SH-SY5Y (cell line): ENCODE measurements at regions not wholly inside any gene's neighbourhood (a gene's known extent, or its start where the extent isn't known, plus 50 kb on each side); places are given as distances from the start of the nearest gene placed in this dataset.

ENCODE experiments used
- GATA2 ChIP-seq: IDR thresholded peaks from 2 replicates; pipeline ENCODE4 v1.6.1; 2011; ENCODE audit warnings: mild to moderate bottlenecking, low read depth, low read length
- GATA3 ChIP-seq: IDR thresholded peaks from 2 replicates; pipeline ENCODE4 v1.6.1; 2011; ENCODE audit warnings: low read depth, mild to moderate bottlenecking, low read length, moderate library complexity

DNA sequence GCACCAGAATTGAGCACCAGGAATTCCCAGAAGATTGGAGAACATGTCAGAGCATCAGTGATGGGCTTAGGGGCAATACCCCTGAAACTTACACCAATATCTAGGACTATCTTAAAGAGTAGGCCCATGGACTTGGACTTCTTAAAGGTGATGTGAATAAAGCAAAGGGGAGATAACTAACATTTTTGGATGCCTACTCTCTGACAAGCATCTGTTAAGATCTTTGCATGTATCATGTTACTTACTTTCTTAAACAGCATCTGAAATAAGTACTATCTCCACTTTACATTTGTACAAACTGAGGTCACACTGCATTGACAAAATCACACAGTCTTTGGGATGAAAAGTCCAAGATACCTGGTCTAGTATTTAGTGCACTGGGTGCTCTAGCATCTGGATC lies 258.6 kb upstream of the ARSJ start:
- no peak for TF ChIP-seq GATA2
- TF ChIP-seq GATA3: no peak

DNA sequence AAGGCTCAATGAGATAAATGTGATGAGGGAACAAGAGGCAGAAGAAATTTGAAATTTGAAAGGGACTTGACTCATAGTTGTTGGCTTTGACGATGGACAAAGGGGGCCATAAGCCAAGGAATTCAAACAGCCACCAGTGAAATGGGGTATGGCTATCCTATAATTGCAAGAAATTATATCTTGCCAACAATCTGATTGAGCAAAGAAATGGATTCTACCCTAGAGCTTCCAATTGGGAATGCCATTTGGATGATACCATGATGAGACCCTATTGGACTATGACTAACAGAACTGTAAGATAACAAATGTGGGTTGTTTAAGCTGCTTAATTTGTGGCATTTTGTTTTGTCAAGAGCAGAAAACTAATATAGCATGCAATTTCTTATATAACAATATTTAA lies 270.1 kb upstream of the ARSJ start:
- no peak for TF ChIP-seq GATA2
- TF ChIP-seq GATA3: no peak

DNA sequence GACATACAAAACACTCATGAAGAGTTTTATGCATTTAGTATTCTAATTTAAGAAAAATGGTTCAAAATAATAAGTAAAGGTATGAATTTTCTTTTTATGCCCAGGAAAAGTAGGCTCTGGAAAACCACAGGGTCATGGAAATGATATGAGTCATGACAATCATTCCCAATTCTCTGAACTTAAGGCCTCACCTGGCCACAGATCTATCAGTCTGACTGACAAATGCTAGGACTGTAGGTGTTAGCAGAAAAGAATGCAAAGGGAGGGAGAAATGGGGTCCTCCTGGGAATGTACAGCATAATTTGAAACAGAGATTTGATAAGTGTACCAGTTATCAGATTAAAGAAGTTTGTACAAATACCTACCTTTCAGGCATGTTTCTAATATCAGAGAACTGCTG lies 270.5 kb upstream of the ARSJ start:
- TF ChIP-seq GATA2: no peak
- no peak for TF ChIP-seq GATA3

DNA sequence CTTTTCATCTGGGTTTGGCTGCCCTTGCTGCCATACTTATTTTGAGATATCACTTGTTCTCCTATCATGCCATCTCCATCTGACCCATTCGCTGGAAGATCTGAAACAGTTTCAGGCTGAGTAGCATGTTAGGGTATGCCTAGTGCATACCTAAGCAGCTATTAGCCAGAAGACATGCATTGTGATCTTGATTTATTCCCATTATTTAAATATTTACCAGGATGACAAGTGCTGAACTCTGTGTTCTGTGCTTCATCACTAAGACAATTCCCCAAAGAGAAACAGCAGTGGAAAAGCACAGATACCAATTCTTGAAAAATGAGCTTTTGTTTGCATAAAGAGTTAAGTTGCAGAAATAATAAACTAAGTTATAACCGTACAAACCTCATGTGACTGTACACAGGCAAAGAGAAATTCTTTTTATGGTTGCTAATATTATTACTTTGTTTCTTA lies 271.0 kb upstream of the ARSJ start:
- TF ChIP-seq GATA2 (no peak), GATA3 (no peak)

DNA sequence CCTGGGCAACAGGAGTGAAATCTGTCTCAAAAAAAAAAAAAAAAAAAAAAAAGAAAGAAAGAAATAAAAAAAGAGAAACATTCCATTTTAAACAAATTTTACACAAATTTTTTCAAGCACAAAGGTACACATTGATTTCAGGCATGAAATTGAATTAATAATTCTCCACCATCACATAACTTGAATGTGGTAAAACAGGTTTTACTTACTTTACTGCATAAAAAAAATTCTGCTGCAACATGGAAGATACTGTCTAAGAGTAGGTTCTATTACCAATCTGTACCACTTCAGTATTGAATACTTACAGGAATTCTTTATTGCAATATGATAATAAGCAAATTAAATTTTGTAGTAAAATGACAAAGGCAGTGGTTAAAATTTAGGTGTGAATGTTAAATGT lies 271.6 kb upstream of the ARSJ start:
- TF ChIP-seq GATA3 (no peak), GATA2 (no peak)

DNA sequence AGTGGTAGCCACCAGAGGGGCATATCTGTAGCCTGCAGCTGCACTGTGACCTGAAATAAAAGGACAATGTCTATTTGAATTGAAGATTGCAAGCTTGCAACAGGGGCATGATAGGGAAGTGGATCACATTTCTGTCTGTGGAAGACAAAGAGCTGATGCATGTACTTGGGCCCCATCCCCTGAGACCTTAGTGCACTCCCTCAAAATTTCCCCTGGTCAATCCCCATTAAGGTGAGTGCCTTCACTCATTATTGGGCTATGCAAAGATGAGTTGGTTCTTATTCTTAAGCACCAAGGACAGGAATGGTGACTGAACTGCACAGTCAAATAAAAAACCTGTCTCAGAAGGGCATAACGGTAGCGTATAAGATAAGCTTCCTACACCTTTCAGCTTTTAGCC lies 273.1 kb upstream of the ARSJ start:
- no peak for TF ChIP-seq GATA3
- TF ChIP-seq GATA2: no peak

DNA sequence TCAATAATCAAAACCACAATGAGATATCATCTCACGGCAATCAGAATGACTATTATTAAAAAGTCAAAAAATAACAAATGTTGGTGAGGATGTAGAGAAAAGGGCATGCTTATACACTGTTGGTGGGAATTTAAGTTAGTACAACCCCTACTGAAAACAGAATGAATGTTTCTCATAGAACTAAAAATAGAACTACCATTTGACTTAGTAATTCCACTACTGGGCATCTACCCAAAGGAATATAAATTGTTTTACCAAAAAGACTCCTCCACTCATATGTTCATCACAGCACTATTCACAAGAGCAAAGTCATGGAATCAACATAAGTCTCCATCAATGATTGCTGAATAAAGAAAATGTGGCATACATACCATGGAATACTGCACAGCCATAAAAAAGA lies 278.1 kb upstream of the ARSJ start:
- no peak for TF ChIP-seq GATA3
- TF ChIP-seq GATA2: no peak

DNA sequence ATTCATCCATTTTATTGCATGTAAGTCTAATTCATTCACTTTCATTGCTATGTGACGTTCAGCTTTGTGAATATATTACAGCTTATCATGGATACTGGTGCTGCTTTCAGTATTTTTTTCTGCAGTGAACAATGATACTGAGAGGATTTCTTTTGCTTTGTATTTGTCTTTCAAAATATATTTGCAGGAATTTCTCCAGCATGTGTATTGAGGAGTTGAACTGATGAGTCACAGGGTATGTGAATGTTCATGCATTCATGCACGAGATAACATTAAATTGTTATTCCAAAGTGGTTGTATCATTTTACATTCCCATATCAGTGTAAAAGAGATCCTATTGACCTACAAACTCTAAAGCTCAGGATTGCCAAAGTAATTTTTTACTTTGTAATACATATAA lies 283.8 kb upstream of the ARSJ start:
- no peak for TF ChIP-seq GATA3
- no peak for TF ChIP-seq GATA2

DNA sequence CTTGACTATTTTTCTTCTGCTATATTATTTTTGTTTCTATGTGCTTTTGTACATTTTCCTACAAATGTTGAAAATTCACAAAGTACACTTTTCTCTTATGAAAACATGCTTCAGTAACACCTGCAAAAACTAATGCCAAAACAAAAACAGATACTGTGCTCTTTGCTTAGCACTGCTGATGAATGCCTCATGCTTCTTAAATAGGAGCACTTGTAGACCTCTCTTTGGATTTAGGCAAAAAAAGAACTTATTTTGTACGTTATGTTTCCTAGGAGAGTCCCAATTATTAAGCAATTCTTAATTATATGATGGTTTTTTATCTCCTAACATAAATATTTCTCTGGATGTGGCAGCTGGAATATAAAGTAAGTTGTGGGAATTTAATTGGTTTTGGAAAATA lies 285.0 kb upstream of the ARSJ start:
- TF ChIP-seq GATA3 (no peak), GATA2 (no peak)

DNA sequence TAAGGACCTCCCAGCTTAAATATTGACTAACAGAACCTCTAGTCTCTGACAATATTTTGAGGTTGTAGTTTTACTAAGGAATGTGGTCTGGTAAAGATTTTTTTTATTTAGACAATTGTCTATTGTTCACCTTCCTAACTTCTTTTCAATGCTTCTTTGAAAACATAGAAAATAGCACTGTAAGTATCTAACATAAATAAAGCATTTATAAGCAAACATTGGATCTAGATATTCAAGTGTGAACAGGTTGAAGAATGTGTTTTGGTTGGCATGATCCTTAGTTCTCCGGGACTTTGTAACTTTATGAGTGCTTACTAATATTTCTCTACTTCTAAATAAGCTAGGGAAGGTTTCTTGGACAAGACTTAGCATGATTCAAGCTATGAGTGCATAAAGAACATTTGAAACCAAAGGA lies 285.4 kb upstream of the ARSJ start:
- TF ChIP-seq GATA2 (no peak), GATA3 (no peak)

DNA sequence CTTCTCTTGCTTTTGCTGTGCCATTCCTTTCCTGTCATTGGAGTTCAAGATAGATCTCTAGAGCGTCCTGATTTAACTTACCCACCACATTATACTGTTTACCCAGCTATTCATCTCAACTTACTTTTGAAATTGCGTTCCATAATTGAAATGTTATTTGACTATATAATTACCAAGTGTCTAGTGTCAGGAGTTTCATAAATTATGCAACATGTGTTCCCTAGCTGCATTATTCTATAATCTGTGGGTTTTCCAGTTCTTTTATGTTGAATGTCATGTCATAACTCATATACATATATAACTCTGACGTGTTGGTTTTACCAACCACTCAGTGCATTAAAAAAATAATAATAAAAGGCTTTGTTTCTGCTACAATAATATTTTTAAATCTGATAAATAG lies 285.9 kb upstream of the ARSJ start:
- no peak for TF ChIP-seq GATA2
- TF ChIP-seq GATA3: no peak

DNA sequence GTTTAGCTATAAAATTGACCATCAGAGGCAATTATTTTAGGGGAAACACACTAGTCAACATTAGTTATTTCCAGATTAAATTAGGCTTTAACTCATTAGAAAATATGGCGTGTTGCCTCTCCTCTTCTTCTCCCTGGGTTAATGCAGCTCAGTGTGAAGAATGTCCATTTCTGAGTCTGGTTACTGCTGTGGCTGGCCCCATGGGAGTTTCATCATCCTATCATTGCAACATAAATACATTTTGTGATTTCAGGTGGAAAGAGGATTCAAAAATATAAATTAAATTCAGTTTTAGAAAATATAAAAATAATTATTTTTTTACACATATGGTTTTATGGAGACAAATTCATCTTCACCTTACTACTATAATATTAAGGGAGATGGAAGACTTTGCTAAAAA lies 288.5 kb upstream of the ARSJ start:
- TF ChIP-seq GATA2: no peak
- no peak for TF ChIP-seq GATA3

DNA sequence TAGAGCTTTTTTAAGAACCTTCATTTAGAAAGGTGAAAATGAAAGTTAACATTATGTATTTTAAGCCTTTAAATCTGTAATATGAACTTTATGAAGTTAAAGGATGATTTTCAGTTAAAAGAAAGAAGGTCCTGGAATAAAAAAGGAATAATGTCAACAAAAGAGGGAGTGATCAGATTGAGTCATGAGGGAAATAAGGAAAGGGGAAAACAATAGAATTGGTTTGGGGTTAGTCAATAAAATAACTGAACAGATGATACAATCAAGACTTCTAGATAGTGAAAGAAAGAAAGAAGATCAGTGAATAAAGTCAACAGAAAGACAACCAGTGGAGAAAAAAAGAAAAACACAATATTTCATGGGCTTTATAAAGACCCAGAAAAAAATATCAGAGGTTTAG lies 291.6 kb upstream of the ARSJ start:
- no peak for TF ChIP-seq GATA2
- TF ChIP-seq GATA3: no peak

DNA sequence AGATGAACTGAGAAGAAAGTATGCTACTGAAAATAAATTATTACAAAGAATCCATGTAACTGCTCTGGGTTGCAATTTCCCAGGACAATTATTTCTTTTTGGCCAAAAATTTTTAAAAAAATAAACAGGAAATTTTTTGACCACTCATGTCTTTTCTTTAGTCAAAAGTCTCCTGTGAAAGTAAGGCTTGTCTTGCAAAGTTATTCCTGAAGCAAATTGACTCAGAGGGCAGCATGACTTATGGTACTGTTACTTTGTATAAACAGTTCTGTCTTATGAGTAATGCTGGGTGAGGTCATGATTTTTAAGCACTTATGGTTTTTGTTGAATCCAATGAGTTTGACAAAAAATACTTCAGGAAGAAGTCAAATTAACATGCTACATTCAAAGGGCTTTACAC lies 292.8 kb upstream of the ARSJ start:
- TF ChIP-seq GATA2 (no peak), GATA3 (no peak)

DNA sequence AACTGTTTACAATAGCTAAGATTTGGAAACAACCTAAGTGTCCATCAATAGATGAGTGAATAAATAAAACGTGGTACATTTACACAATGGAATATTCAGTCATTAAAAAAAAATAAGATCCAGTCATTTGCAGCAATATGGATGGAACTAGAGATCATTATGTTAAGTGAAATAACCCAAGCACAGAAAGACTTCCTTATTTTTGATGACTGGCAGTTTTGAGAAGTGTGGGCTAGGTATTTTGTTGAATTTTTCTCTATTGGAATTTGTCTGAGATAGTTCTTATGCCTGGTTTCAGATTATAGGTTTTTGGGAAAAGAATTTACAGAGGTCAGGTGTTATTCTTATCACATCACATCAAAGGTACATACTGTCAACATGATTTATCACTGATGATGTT lies 293.8 kb upstream of the ARSJ start:
- TF ChIP-seq GATA2: no peak
- no peak for TF ChIP-seq GATA3

DNA sequence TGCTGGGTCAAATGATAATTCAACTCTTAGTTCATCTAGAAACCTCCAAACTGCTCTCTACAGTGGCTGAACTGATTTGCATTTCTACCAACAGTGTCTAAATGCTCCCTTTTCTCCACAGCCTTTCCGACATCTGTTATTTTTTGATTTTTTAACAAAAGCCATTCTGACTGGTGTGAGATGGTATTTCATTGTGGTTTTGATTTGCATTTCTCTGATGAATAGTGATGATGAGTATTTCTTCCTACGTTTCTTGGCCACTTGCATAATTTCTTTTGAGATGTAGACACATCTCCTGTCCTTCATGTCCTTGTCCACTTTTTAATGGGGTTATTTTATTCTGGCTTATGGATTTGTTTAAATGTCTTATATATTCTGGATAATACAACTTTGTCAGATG lies 298.2 kb upstream of the ARSJ start:
- no peak for TF ChIP-seq GATA2
- no peak for TF ChIP-seq GATA3

DNA sequence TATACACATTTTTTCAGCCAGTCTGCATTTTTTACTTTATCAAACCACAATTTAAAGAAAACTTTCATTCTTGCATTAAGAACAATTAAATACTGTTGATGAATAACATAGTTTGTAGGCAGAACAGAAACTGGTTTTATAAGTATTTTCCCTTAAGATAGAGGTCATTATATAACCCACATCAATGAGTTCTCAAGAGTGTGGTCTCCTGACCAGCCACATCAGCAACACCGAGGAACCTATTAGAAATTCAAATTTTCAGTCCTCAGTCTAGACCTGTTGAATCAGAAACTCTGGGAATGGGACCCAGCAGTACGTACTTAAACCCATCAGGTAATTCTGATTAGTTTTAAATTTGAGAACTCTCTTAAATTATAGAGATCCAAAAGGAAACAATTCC lies 299.6 kb upstream of the ARSJ start:
- no peak for TF ChIP-seq GATA3
- no peak for TF ChIP-seq GATA2

DNA sequence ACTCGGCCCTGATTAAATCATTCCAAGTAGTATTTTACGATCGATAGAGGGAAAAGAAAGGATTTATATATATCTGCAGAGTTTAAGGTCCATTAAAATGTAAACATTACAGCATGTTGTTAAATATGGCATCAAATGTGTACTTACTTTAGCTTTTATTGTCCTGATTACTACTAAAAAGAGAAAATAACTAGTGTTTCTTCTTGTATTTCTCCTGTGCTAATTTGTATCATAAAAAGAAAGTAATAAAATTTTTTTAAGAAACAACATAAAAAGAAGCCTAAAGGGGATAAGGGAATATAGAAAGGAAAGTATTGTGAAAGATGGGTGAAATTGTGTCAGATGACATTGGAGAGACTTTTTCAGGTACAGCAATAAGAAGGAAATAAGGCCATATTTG lies 300.3 kb upstream of the ARSJ start:
- no peak for TF ChIP-seq GATA2
